Fibroblast of villous mesenchyme (primary cell): ENCODE measurements at regions not wholly inside any gene's neighbourhood (a gene's known extent, or its start where the extent isn't known, plus 50 kb on each side); places are given as distances from the start of the nearest gene placed in this dataset.

Experiments
- DNase-seq: peaks from one replicate; pipeline ENCODE4 v3.0.0-alpha.2; 2010; ENCODE audit warnings: low read depth
- H3K4me3 ChIP-seq: 2 replicates; pipeline ENCODE4 v1.5.1; 2011; ENCODE audit warnings: low read depth, mild to moderate bottlenecking, low read length
- TF ChIP-seq, protein P1 (sequence below): IDR thresholded peaks from 2 replicates; pipeline ENCODE4 v1.5.1; 2012; ENCODE audit warnings: low read depth, mild to moderate bottlenecking, low read length; ENCODE audit not compliant: insufficient read depth

DNA sequence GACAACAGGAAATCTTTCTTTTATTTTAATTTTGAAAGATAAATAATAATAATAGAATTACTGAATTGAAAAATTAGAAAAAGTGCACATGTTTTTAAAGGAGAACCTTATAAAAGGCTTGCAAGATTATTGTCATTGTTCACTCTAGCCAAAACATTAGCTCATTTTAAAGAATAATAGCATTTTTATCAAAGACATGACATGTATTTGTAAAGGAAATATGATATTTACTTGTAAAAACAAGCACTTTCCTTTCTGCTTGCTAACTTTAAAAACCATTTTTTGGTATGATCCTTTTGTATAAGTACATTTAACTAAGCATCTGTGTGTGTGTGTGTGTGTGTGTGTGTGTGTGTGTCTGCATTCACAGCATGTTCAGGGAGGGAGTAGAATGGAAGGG lies 156.3 kb upstream of the C1orf87 start:
- no peak for DNase-seq
- TF ChIP-seq, protein P1, sequence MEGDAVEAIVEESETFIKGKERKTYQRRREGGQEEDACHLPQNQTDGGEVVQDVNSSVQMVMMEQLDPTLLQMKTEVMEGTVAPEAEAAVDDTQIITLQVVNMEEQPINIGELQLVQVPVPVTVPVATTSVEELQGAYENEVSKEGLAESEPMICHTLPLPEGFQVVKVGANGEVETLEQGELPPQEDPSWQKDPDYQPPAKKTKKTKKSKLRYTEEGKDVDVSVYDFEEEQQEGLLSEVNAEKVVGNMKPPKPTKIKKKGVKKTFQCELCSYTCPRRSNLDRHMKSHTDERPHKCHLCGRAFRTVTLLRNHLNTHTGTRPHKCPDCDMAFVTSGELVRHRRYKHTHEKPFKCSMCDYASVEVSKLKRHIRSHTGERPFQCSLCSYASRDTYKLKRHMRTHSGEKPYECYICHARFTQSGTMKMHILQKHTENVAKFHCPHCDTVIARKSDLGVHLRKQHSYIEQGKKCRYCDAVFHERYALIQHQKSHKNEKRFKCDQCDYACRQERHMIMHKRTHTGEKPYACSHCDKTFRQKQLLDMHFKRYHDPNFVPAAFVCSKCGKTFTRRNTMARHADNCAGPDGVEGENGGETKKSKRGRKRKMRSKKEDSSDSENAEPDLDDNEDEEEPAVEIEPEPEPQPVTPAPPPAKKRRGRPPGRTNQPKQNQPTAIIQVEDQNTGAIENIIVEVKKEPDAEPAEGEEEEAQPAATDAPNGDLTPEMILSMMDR, result no peak
- no peak overlapping the region for H3K4me3 ChIP-seq

DNA sequence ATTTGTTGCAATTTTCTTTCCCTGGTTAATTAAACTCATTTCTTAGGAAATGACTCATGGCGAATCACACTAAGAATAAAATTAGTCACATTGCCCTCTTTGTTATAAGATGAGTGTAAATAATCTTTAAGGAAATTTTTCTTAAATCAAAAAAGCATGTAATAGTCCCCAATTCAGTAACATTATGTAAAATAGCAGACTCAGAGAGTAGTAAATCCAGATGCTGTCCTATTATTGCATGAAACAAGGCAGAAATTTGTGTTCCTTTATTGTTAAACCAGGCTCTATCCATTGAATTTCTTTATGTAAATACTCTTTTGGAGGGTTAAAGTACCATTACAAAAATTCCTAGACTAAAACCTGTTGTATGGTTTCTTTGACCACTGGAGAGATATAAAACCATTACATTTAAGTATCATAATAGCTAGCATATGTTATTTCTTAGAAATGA lies 154.5 kb upstream of the C1orf87 start:
- no peak overlapping the region for H3K4me3 ChIP-seq
- TF ChIP-seq, protein P1, result no peak
- peak; percentile 3 for DNase-seq

- no peak for DNase-seq
- TF ChIP-seq, protein P1, result no peak
- H3K4me3 ChIP-seq, result no peak overlapping the region
Observed at GRCh38 chr1:60227601-60228000, 154.0 kb upstream of the C1orf87 start.

DNA sequence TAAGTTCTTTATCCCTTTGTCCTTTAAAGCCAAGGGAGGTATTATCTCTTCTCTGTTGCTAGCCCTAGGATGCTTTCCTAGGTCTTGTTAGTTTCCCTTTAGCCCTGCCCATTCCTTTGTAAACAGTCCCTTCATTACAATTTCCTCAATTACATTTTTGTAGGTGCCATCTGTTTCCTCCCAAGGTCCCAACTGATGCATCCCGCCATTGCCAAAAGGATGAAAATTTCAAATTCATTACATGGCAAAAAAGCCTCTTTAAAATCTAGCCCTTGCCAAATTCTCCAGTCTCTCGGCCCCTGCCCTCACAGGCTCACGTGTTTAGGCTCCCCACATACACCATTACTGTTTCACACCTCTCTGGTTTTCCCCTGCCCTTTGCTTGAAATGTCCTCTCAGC lies 151.9 kb upstream of the C1orf87 start:
- TF ChIP-seq, protein P1, result no peak
- DNase-seq, result no peak
- no peak overlapping the region for H3K4me3 ChIP-seq

DNA sequence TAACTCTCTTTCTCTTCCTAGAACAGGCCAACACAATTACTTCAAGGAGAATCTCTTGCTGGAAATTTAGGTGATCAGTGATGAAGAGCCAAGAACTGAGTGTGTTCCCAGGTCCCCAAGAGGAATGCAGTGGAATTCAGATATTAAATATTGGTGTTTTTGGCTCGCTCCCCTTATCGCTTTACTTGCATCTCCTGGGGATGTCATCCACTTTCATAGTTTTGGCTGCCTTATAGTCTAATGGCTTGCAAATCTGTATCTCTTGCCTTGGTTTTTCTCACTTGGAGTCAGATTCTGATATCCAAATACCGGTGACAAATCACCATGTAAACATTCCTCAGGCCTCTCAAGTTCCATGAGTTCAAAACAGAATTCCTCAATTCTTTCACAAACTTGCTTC lies 151.0 kb upstream of the C1orf87 start:
- TF ChIP-seq, protein P1, result no peak
- H3K4me3 ChIP-seq, result no peak overlapping the region
- DNase-seq, result no peak

GRCh38 chr1:60223158-60223557 lies 149.6 kb upstream of the C1orf87 start:
- no peak overlapping the region for H3K4me3 ChIP-seq
- TF ChIP-seq, protein P1, result no peak
- no peak for DNase-seq

DNA sequence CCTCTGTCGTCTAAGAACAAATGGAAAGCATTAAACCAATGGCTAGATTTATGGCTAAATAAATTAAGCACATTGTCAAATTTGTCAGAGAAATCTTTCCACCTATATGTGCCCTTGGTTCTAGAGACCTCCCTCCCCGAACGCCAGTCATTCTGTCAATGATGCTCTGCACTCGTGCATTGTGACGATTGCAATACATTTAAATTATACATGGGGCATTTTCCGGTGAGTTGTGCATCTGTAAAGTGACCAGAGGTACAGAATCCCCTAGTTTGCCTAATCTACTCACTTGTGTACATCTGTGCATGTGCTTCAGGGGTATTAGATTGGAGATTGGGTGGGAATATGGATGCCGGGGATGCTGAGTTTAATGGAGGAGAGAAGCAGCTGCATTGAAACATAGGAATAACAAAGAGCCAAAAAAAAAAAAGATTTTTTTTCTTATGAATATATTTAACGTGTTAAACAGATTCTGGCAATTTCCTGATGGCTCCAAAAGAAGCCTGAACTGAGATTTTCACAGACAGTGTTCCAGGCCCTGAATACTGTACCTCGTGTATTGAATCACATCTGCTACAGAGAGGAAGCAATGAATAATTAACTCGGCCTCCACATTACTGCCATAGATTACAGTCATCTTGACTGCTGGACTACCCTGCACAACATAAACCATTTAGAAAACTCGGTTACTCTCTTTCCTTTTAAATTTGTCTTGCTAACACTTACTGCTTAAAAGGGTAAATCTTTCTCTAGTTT lies 149.0 kb upstream of the C1orf87 start:
- no peak overlapping the region for H3K4me3 ChIP-seq
- DNase-seq, result no peak
- TF ChIP-seq, protein P1, result no peak
